ENCODE measurements at regions not wholly inside any gene's neighbourhood (a gene's known extent, or its start where the extent isn't known, plus 50 kb on each side); places are given as distances from the start of the nearest gene placed in this dataset.

GRCh38 chr10:29925771-29926692 is 133.4 kb downstream of the JCAD start:
- no peak for DNase-seq

GRCh38 chr10:29924436-29924835 is 134.9 kb downstream of the JCAD start:
- no peak for DNase-seq
- Histone ChIP-seq H3K36me3 (replicated peaks) (no peaks in the 10 kb centered on the region), H3K27ac (no peak overlapping the region), H3K27me3 (replicated peaks) (peaks cover 4% of the 10 kb centered on the region), H3K4me3 (ENCODE audit: low read depth, low read length) (no peak overlapping the region)
- TF ChIP-seq CTCF (IDR thresholded peaks at IDR 0.05; ENCODE audit: low read depth, low read length, missing control alignments), result no peak
- in situ Hi-C loops (cut with HindIII; ENCODE audit: low pct_ligation_motif_present, low sequenced_read_pairs), result no loop called here

More at GRCh38 chr10:29925771-29926692, 133.4 kb downstream of the JCAD start:
- Histone ChIP-seq H3K36me3 (replicated peaks) (no peaks in the 10 kb centered on the region), H3K4me3 (ENCODE audit: low read depth, low read length) (no peak overlapping the region), H3K27ac (no peak overlapping the region), H3K27me3 (replicated peaks) (no peaks in the 10 kb centered on the region)
- in situ Hi-C loops (cut with HindIII; ENCODE audit: low pct_ligation_motif_present, low sequenced_read_pairs), result no loop called here
- TF ChIP-seq CTCF (IDR thresholded peaks at IDR 0.05; ENCODE audit: low read depth, low read length, missing control alignments), result no peak

GRCh38 chr10:29923416-29923965 is 135.9 kb downstream of the JCAD start:
- no peak overlapping the region for H3K4me3 ChIP-seq (ENCODE audit: low read depth, low read length)
- no peak for DNase-seq
- peaks cover 4% of the 10 kb centered on the region for H3K27me3 ChIP-seq (replicated peaks)
- no peaks in the 10 kb centered on the region for H3K36me3 ChIP-seq (replicated peaks)
- no peak overlapping the region for H3K27ac ChIP-seq
- no peak for TF ChIP-seq CTCF (IDR thresholded peaks at IDR 0.05; ENCODE audit: low read depth, low read length, missing control alignments)
- in situ Hi-C loops (cut with HindIII; ENCODE audit: low pct_ligation_motif_present, low sequenced_read_pairs), result no loop called here

- DNase-seq, result no peak
- in situ Hi-C loops (cut with HindIII; ENCODE audit: low pct_ligation_motif_present, low sequenced_read_pairs), result no loop called here
- no peaks in the 10 kb centered on the region for H3K36me3 ChIP-seq (replicated peaks)
- no peak overlapping the region for H3K4me3 ChIP-seq (ENCODE audit: low read depth, low read length)
- peaks cover 4% of the 10 kb centered on the region for H3K27me3 ChIP-seq (replicated peaks)
- TF ChIP-seq CTCF (IDR thresholded peaks at IDR 0.05; ENCODE audit: low read depth, low read length, missing control alignments), result no peak
- H3K27ac ChIP-seq, result no peak overlapping the region
Observed at GRCh38 chr10:29922892-29923291, 136.5 kb downstream of the JCAD start.

- H3K4me3 ChIP-seq (ENCODE audit: low read depth, low read length), result no peak overlapping the region
Observed at GRCh38 chr10:29922226-29922625, 137.2 kb downstream of the JCAD start.

More at GRCh38 chr10:29922226-29922625, 137.2 kb downstream of the JCAD start:
- H3K27me3 ChIP-seq (replicated peaks), result peaks cover 4% of the 10 kb centered on the region
- no peak for TF ChIP-seq CTCF (IDR thresholded peaks at IDR 0.05; ENCODE audit: low read depth, low read length, missing control alignments)
- in situ Hi-C loops (cut with HindIII; ENCODE audit: low pct_ligation_motif_present, low sequenced_read_pairs), result no loop called here
- no peak overlapping the region for H3K27ac ChIP-seq
- no peaks in the 10 kb centered on the region for H3K36me3 ChIP-seq (replicated peaks)
- DNase-seq, result no peak
